ENCODE measurements at regions not wholly inside any gene's neighbourhood (a gene's known extent, or its start where the extent isn't known, plus 50 kb on each side); places are given as distances from the start of the nearest gene placed in this dataset.

- no peaks in the 10 kb centered on the region for H3K9me3 ChIP-seq (ENCODE audit: control insufficient read depth, low read depth, low read length)
- no peak overlapping the region for H3K9ac ChIP-seq (ENCODE audit: control insufficient read depth, extremely low read depth, insufficient read depth, low read length)
- H3K4me1 ChIP-seq (ENCODE audit: control insufficient read depth, extremely low read depth, insufficient read depth, low read length), result no peaks in the 10 kb centered on the region
- no peaks in the 10 kb centered on the region for H3K79me2 ChIP-seq (ENCODE audit: control insufficient read depth, insufficient read depth, low read length)
- H3K4me2 ChIP-seq (ENCODE audit: control insufficient read depth, extremely low read depth, insufficient read depth, low read depth, low read length), result no peak overlapping the region
- H3K36me3 ChIP-seq (ENCODE audit: control insufficient read depth in 2 of 2, extremely low read depth in 1 of 2, insufficient read depth in 2 of 2, low read length in 2 of 2), result peaks cover 15 to 39% of the 10 kb centered on the region in 2 experiments
- no peaks in the 10 kb centered on the region for H3K27me3 ChIP-seq (ENCODE audit: control insufficient read depth, extremely low read depth, insufficient read depth, low read length)
- no peak for DNase-seq (ENCODE audit: low read depth, low spot score)
- dilution Hi-C loops (cut with MboI; ENCODE audit: extremely low pct_ligation_motif_present, low sequenced_read_pairs), result no loop called here
- no peak for FAIRE-seq
- H3K9me1 ChIP-seq (ENCODE audit: control insufficient read depth, extremely low read depth, insufficient read depth, low read length), result no peaks in the 10 kb centered on the region
- H4K20me1 ChIP-seq (ENCODE audit: control insufficient read depth, extremely low read depth, insufficient read depth, low read length), result no peaks in the 10 kb centered on the region
- no peak overlapping the region for H3K4me3 ChIP-seq (ENCODE audit: control insufficient read depth in 2 of 3, extremely low read depth in 1 of 3, insufficient read depth in 2 of 3, low read depth in 1 of 3, low read length in 3 of 3)
- no peak overlapping the region for H2AFZ ChIP-seq (ENCODE audit: control insufficient read depth, low read length)
- TF ChIP-seq CTCF (optimal IDR thresholded peaks at IDR 0.05 in 1 of 3, IDR thresholded peaks at IDR 0.05 in 1 of 3, conservative IDR thresholded peaks at IDR 0.05 in 1 of 3; ENCODE audit: extremely low read depth in 1 of 3, insufficient read depth in 2 of 3, low read length in 3 of 3) (no peak), EZH2 (IDR thresholded peaks at IDR 0.05; ENCODE audit: low read length) (no peak)
- no peak overlapping the region for H3K27ac ChIP-seq (ENCODE audit: control insufficient read depth, insufficient read depth, low read length)
Measured at GRCh38 chr5:168092209-168093185, 198.9 kb upstream of the WWC1 start.

- TF ChIP-seq EZH2 (IDR thresholded peaks at IDR 0.05; ENCODE audit: low read length) (no peak), CTCF (optimal IDR thresholded peaks at IDR 0.05 in 1 of 3, IDR thresholded peaks at IDR 0.05 in 1 of 3, conservative IDR thresholded peaks at IDR 0.05 in 1 of 3; ENCODE audit: extremely low read depth in 1 of 3, insufficient read depth in 2 of 3, low read length in 3 of 3) (no peak)
- no peaks in the 10 kb centered on the region for H3K9me3 ChIP-seq (ENCODE audit: control insufficient read depth, low read depth, low read length)
- no peaks in the 10 kb centered on the region for H4K20me1 ChIP-seq (ENCODE audit: control insufficient read depth, extremely low read depth, insufficient read depth, low read length)
- H3K4me2 ChIP-seq (ENCODE audit: control insufficient read depth, extremely low read depth, insufficient read depth, low read depth, low read length), result no peak overlapping the region
- no peaks in the 10 kb centered on the region for H3K79me2 ChIP-seq (ENCODE audit: control insufficient read depth, insufficient read depth, low read length)
- H3K27me3 ChIP-seq (ENCODE audit: control insufficient read depth, extremely low read depth, insufficient read depth, low read length), result no peaks in the 10 kb centered on the region
- no peaks in the 10 kb centered on the region for H3K9me1 ChIP-seq (ENCODE audit: control insufficient read depth, extremely low read depth, insufficient read depth, low read length)
- no peak overlapping the region for H3K9ac ChIP-seq (ENCODE audit: control insufficient read depth, extremely low read depth, insufficient read depth, low read length)
- H3K4me3 ChIP-seq (ENCODE audit: control insufficient read depth in 2 of 3, extremely low read depth in 1 of 3, insufficient read depth in 2 of 3, low read depth in 1 of 3, low read length in 3 of 3), result no peak overlapping the region
- FAIRE-seq (no peak), DNase-seq (ENCODE audit: low read depth, low spot score) (no peak)
- dilution Hi-C loops (cut with MboI; ENCODE audit: extremely low pct_ligation_motif_present, low sequenced_read_pairs), result no loop called here
- H3K4me1 ChIP-seq (ENCODE audit: control insufficient read depth, extremely low read depth, insufficient read depth, low read length), result no peaks in the 10 kb centered on the region
- H3K27ac ChIP-seq (ENCODE audit: control insufficient read depth, insufficient read depth, low read length), result no peak overlapping the region
- no peak overlapping the region for H2AFZ ChIP-seq (ENCODE audit: control insufficient read depth, low read length)
- peaks cover 14 to 44% of the 10 kb centered on the region in 2 experiments for H3K36me3 ChIP-seq (ENCODE audit: control insufficient read depth in 2 of 2, extremely low read depth in 1 of 2, insufficient read depth in 2 of 2, low read length in 2 of 2)
Measured at GRCh38 chr5:168093200-168093910, 198.1 kb upstream of the WWC1 start.

All from keratinocyte (primary cell).